Right lobe of liver (tissue), 6 donors: ENCODE measurements at regions not wholly inside any gene's neighbourhood (a gene's known extent, or its start where the extent isn't known, plus 50 kb on each side); places are given as distances from the start of the nearest gene placed in this dataset.

Source experiments
- ATAC-seq, 4 donors: fragments of 200-7000 bp; cut with Tn5 transposase; one replicate each; pipeline ENCODE4 v1.9.1; 2020; ENCODE audit warnings: mild to moderate bottlenecking in 4 of 4, moderate library complexity in 4 of 4
- DNase-seq, 3 donors: peaks; one replicate each; pipeline ENCODE4 v3.0.0-alpha.2; 2020
- H3K27ac ChIP-seq, 3 donors: fragments of 200-600 bp; one replicate each; pipeline ENCODE4 v1.8.0; 2022
- H3K27me3 ChIP-seq, 2 donors: fragments of 200-600 bp; one replicate each; pipeline ENCODE4 v1.8.0; 2022
- H3K36me3 ChIP-seq, 4 donors: fragments of 200-600 bp; sonication (generic) in 1 of 4; one replicate each; pipeline versions ENCODE4 v1.5.1 to v1.8.0; 2017 to 2022; ENCODE audit warnings: control low read depth in 1 of 4
- H3K4me1 ChIP-seq, 4 donors: fragments of 200-600 bp; sonication (generic) in 1 of 4; one replicate each; pipeline versions ENCODE4 v1.5.1 to v1.8.0; 2017 to 2022; ENCODE audit warnings: control low read depth in 1 of 4
- H3K4me3 ChIP-seq, 3 donors: fragments of 200-600 bp; one replicate each; pipeline ENCODE4 v1.8.0; 2022
- H3K9me3 ChIP-seq, 4 donors: fragments of 200-600 bp; sonication (generic) in 1 of 4; one replicate each; pipeline versions ENCODE4 v1.5.1 to v1.8.0; 2017 to 2022; ENCODE audit warnings: control low read depth in 1 of 4
- POLR2A ChIP-seq: fragments of 450-650 bp; IDR thresholded peaks from one replicate; pipeline ENCODE4 v1.6.1; 2017; ENCODE audit warnings: antibody characterized with exemption, mild to moderate bottlenecking
- WGBS: methylation state at CpG from one replicate; pipeline ENCODE4 v1.1.6; 2018; ENCODE audit warnings: low coverage, low lambda C conversion rate; ENCODE audit not compliant: insufficient coverage; ENCODE audit errors: missing lambda C conversion rate; 5-methylcytosine and 5-hydroxymethylcytosine counted together
- intact Hi-C, 2 donors: fragments of 100-400 bp; cut with DNase I; formaldehyde crosslinking; loops; one replicate each; pipeline versions ENCODE4 v1.11.2 to v1.14.1; 2022
- TF ChIP-seq, protein P1 (sequence below), 4 donors: fragments of 200-600 bp in 3 of 4; fragments of 450-650 bp in 1 of 4; IDR thresholded peaks; one replicate each; pipeline versions ENCODE4 v1.5.1 to v1.8.0; 2016 to 2022; ENCODE audit warnings: antibody characterized with exemption in 4 of 4, mild to moderate bottlenecking in 2 of 4
- donor health status: DM: no; HTN: yes; CAD: no.
- donor health status: DM: no; HTN: no; CAD: no.
- donor health status: DM: no; HTN: no; CAD: no.
- donor health status: DM: no; HTN: yes; CAD: no.
- donor health status: DM: no; HTN: yes; CAD: no.

DNA sequence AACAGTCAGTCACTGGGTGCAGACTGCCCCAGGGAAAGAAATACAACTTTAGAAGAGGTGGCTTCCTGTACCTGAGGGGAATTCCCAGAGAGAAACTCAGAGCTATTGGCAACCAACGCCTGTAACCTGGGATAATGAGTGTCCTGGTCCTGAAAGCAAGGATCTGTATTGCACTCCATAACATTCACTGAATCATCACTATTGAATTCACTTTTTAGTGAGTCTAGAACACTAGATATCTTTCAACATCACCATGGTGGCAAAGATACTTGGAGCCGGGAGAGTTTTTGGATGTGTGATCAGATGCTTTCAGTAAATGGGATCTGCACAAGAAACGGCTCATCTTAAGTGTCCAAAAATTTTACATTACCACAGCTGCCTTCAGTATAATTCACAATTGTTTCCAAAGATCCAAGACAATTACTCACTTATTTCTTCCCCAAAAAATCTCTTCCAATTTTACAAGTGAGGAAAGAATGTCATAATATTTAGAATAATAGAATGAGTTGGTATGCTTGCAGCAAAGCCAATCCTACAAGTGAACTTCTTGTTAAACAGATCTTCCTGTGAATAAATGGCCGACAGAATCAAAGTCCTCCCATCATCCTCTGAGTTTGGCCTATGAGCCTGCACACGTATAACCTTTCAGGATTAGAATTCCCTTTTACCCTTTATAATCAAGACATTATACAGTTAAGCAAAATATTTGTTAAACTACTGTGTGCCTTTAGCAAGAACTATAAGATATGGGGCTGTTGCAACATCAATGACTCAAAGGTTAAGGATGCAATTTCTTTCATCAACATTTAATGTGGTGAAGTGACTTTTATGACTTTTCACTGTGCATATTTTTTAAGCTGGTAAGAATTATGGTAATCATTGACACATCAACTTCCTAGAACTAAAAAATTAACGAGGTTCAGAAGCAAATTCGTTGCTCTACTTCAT is 243.3 kb upstream of the COL8A1 start:
- H3K27ac ChIP-seq, result no peak overlapping the region
- DNase-seq (no peak), ATAC-seq (no peak)
- 45% methylated on average over 7 of the region's 7 CpGs for WGBS
- no peaks in the 10 kb centered on the region for H3K4me1 ChIP-seq
- no peaks in the 10 kb centered on the region for H3K27me3 ChIP-seq
- H3K36me3 ChIP-seq, result no peaks in the 10 kb centered on the region
- no peaks in the 10 kb centered on the region for H3K9me3 ChIP-seq
- H3K4me3 ChIP-seq, result no peak overlapping the region
- TF ChIP-seq, protein P1, sequence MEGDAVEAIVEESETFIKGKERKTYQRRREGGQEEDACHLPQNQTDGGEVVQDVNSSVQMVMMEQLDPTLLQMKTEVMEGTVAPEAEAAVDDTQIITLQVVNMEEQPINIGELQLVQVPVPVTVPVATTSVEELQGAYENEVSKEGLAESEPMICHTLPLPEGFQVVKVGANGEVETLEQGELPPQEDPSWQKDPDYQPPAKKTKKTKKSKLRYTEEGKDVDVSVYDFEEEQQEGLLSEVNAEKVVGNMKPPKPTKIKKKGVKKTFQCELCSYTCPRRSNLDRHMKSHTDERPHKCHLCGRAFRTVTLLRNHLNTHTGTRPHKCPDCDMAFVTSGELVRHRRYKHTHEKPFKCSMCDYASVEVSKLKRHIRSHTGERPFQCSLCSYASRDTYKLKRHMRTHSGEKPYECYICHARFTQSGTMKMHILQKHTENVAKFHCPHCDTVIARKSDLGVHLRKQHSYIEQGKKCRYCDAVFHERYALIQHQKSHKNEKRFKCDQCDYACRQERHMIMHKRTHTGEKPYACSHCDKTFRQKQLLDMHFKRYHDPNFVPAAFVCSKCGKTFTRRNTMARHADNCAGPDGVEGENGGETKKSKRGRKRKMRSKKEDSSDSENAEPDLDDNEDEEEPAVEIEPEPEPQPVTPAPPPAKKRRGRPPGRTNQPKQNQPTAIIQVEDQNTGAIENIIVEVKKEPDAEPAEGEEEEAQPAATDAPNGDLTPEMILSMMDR (IDR thresholded peaks at IDR 0.05), result no peak
- TF ChIP-seq POLR2A, result no peak
- intact Hi-C loops, result loop anchor here in 1 of 2 donors (5.0 kb wide), 1 partner anchor 338 kb away; no protein-coding TSS in a partner anchor

DNA sequence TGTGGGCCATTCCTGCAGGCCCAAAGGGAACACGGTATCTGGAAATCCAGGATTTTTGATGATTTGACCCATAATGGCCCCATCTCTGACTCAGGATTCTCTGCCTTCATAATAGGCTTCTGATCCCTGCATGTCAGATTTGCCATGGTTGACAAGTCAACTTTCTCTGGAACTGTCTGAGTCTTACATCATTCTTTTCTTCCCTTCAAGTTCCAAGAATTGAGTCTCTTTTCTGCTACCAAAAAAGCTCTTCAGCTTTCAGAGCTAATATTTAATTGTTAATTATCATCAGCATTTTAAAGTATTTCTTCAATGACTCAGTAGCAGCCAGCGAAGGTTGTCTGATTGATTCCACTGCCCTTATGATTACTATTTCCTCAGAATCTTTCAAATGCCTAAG is 244.4 kb upstream of the COL8A1 start:
- no peak overlapping the region for H3K4me3 ChIP-seq
- intact Hi-C loops, result no loop called here
- TF ChIP-seq, protein P1 (IDR thresholded peaks at IDR 0.05), result no peak
- TF ChIP-seq POLR2A, result no peak
- DNase-seq (no peak), ATAC-seq (no peak)
- no peaks in the 10 kb centered on the region for H3K9me3 ChIP-seq
- H3K36me3 ChIP-seq, result no peaks in the 10 kb centered on the region
- H3K27ac ChIP-seq, result no peak overlapping the region
- no peaks in the 10 kb centered on the region for H3K4me1 ChIP-seq
- H3K27me3 ChIP-seq, result no peaks in the 10 kb centered on the region
- 38% methylated on average over 2 of the region's 2 CpGs for WGBS

DNA sequence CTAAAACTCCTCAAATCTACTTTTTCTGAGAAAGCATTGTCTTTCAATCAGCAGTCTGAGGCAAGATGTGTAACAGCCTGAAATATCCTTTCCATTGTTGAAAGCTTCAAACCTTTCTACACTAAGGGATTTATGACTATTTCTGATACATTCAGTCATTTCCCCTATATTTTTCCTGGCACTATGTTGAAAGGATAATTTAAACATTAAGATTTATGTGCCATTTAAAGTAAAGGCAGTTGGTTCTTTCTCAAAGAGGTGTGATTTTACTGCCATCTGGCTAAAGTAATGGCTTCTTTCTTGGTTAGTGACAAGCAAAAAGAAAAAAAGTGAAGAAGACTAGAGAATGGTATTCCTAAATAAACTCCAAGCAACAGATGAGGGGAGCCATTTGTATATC is 249.6 kb upstream of the COL8A1 start:
- intact Hi-C loops, result no loop called here
- TF ChIP-seq, protein P1 (IDR thresholded peaks at IDR 0.05), result no peak
- no peak overlapping the region for H3K4me3 ChIP-seq
- no peaks in the 10 kb centered on the region for H3K4me1 ChIP-seq
- ATAC-seq, result no peak
- H3K36me3 ChIP-seq, result no peaks in the 10 kb centered on the region
- DNase-seq, result no peak
- H3K27me3 ChIP-seq, result no peaks in the 10 kb centered on the region
- no peaks in the 10 kb centered on the region for H3K9me3 ChIP-seq
- no peak overlapping the region for H3K27ac ChIP-seq

DNA sequence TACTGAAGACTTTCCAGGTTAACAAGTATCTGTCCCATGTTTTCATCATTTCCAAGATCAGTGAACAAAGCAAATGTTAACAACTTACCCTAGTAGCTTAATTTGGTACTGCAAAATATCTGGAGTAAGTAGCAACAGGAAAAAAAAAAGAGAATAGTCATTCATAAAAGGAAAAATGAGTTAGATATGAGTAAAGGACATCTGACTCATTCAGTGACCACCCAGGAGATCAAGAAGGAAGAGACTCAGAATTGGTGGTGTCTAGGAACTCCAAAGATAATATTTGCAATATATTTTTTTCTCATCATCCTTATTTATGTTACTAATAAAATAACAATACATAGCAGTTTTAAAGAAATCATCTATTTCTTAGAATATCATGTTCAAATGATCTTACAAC is 253.8 kb upstream of the COL8A1 start:
- ATAC-seq (no peak), DNase-seq (no peak)
- Histone ChIP-seq H3K4me1 (no peaks in the 10 kb centered on the region), H3K36me3 (no peaks in the 10 kb centered on the region), H3K27ac (no peak overlapping the region), H3K4me3 (no peak overlapping the region), H3K27me3 (no peaks in the 10 kb centered on the region), H3K9me3 (no peaks in the 10 kb centered on the region)
- intact Hi-C loops, result no loop called here
- no peak for TF ChIP-seq POLR2A
- TF ChIP-seq, protein P1 (IDR thresholded peaks at IDR 0.05), result no peak
